CD14-positive monocyte (primary cell): ENCODE measurements at regions not wholly inside any gene's neighbourhood (a gene's known extent, or its start where the extent isn't known, plus 50 kb on each side); places are given as distances from the start of the nearest gene placed in this dataset.
A peak's percentile ranks its signal among the peaks of the same experiment; 100 is the strongest.

Experiments used
- DNase-seq, 3 donors: peaks; one replicate each; pipeline ENCODE4 v3.0.0-alpha.2; 2011 to 2022
- H2AFZ ChIP-seq: 2 replicates; pipeline ENCODE4 v1.6.0; 2012; ENCODE audit warnings: mild to moderate bottlenecking, low read depth, low read length, inconsistent platforms; ENCODE audit not compliant: insufficient read depth, poor library complexity, severe bottlenecking
- H3K27ac ChIP-seq, 2 donors: 1 replicate in 1 of 2; 2 replicates in 1 of 2; pipeline ENCODE4 v1.5.1; 2012 to 2013; ENCODE audit warnings: low read length in 2 of 2, control low read depth in 1 of 2, inconsistent platforms in 1 of 2, low read depth in 1 of 2, mild to moderate bottlenecking in 1 of 2
- H3K27me3 ChIP-seq, 2 donors: one replicate each; pipeline versions ENCODE4 v1.6.0 to v1.6.1; 2011 to 2013; ENCODE audit warnings: low read length in 2 of 2; ENCODE audit not compliant: control insufficient read depth in 2 of 2, insufficient read depth in 2 of 2
- H3K36me3 ChIP-seq, 2 donors: replicated peaks in 1 of 2; 1 replicate in 1 of 2; 2 replicates in 1 of 2; pipeline versions ENCODE4 v1.5.1 to v1.6.1; 2012 to 2013; ENCODE audit warnings: low read length in 2 of 2, control low read depth in 1 of 2, inconsistent platforms in 1 of 2, mild to moderate bottlenecking in 1 of 2; ENCODE audit not compliant: insufficient read depth in 2 of 2, control insufficient read depth in 1 of 2
- H3K4me1 ChIP-seq, 2 donors: 1 replicate in 1 of 2; 2 replicates in 1 of 2; pipeline versions ENCODE4 v1.5.1 to v1.6.1; 2012 to 2013; ENCODE audit warnings: low read length in 2 of 2, control low read depth in 1 of 2, inconsistent platforms in 1 of 2, mild to moderate bottlenecking in 1 of 2, moderate library complexity in 1 of 2; ENCODE audit not compliant: insufficient read depth in 2 of 2, control insufficient read depth in 1 of 2
- H3K4me2 ChIP-seq: replicated peaks from 2 replicates; pipeline ENCODE3; 2012; ENCODE audit warnings: low read length, moderate library complexity, mild to moderate bottlenecking; ENCODE audit not compliant: poor library complexity, severe bottlenecking; ENCODE audit errors: extremely low read depth
- H3K4me3 ChIP-seq, 3 experiments: fragments of 200-600 bp in 1 of 3; sonication (generic) in 1 of 3; replicated peaks in 1 of 3; 1 replicate in 2 of 3; 2 replicates in 1 of 3; pipeline ENCODE4 v1.5.1; 2011 to 2013; ENCODE audit warnings: low read length in 3 of 3, mild to moderate bottlenecking in 3 of 3, control low read depth in 2 of 3, low read depth in 2 of 3, inconsistent platforms in 1 of 3, moderate library complexity in 1 of 3
- H3K79me2 ChIP-seq: 2 replicates; pipeline ENCODE4 v1.6.0; 2012; ENCODE audit warnings: mild to moderate bottlenecking, control low read depth, inconsistent platforms, low read length, moderate library complexity; ENCODE audit not compliant: insufficient read depth
- H3K9ac ChIP-seq: 2 replicates; pipeline ENCODE4 v1.6.0; 2017; ENCODE audit warnings: low read length, mild to moderate bottlenecking; ENCODE audit not compliant: insufficient read depth, poor library complexity, severe bottlenecking
- H3K9me3 ChIP-seq, 2 donors: replicated peaks in 1 of 2; 1 replicate in 1 of 2; 2 replicates in 1 of 2; pipeline versions ENCODE4 v1.5.1 to v1.6.1; 2012 to 2013; ENCODE audit warnings: low read length in 2 of 2, control low read depth in 1 of 2; ENCODE audit not compliant: control insufficient read depth in 1 of 2, insufficient read depth in 1 of 2
- H4K20me1 ChIP-seq: 2 replicates; pipeline ENCODE4 v1.6.0; 2012; ENCODE audit warnings: mild to moderate bottlenecking, low read length, control low read depth, moderate library complexity; ENCODE audit not compliant: insufficient read depth
- H3K27ac Mint-ChIP-seq, 7 donors: one replicate each; pipeline ENCODE4 v1.8.0; 2020; ENCODE audit warnings: mild to moderate bottlenecking in 7 of 7, mixed read lengths in 7 of 7, moderate library complexity in 6 of 7, inconsistent platforms in 2 of 7
- H3K27me3 Mint-ChIP-seq, 3 donors: one replicate each; pipeline ENCODE4 v1.8.0; 2021 to 2022; ENCODE audit warnings: low read depth in 3 of 3, mild to moderate bottlenecking in 3 of 3, mixed read lengths in 3 of 3, moderate library complexity in 3 of 3, inconsistent platforms in 1 of 3
- H3K36me3 Mint-ChIP-seq, 2 donors: one replicate each; pipeline ENCODE4 v1.8.0; 2020; ENCODE audit warnings: mixed read lengths in 2 of 2, inconsistent platforms in 1 of 2, mild to moderate bottlenecking in 1 of 2
- H3K4me1 Mint-ChIP-seq: one replicate; pipeline ENCODE4 v1.8.0; 2020; ENCODE audit warnings: mild to moderate bottlenecking, mixed read lengths
- H3K4me3 Mint-ChIP-seq, 2 donors: one replicate each; pipeline ENCODE4 v1.8.0; 2020; ENCODE audit warnings: mild to moderate bottlenecking in 2 of 2, mixed read lengths in 2 of 2, moderate library complexity in 1 of 2
- H3K9me3 Mint-ChIP-seq, 7 donors: one replicate each; pipeline ENCODE4 v1.8.0; 2020 to 2022; ENCODE audit warnings: mixed read lengths in 7 of 7, mild to moderate bottlenecking in 6 of 7, moderate library complexity in 6 of 7, inconsistent platforms in 2 of 7
- CTCF ChIP-seq: fragments of 200-600 bp; IDR thresholded peaks from one replicate; pipeline ENCODE4 v1.8.0; 2022; ENCODE audit warnings: antibody characterized with exemption, mild to moderate bottlenecking
- WGBS: methylation state at CpG from one replicate; pipeline ENCODE4 v1.1.5; 2013; ENCODE audit warnings: missing lambda C conversion rate; ENCODE audit not compliant: insufficient coverage; 5-methylcytosine and 5-hydroxymethylcytosine counted together
- intact Hi-C, 2 donors: fragments of 100-400 bp; cut with micrococcal nuclease; formaldehyde crosslinking; loops; one replicate each; pipeline versions ENCODE4 v1.15.0 to v1.15.1; 2023

GRCh38 chr14:99064262-99064954 is 207.6 kb downstream of the BCL11B start:
- no peak overlapping the region for H3K4me3 Mint-ChIP-seq
- DNase-seq, result no peak
- Histone ChIP-seq H4K20me1 (peaks cover 23% of the 10 kb centered on the region), H3K79me2 (peaks cover 27% of the 10 kb centered on the region), H3K4me1 (no peaks in the 10 kb centered on the region), H3K27me3 (no peaks in the 10 kb centered on the region), H3K4me2 (no peak overlapping the region), H3K4me3 (no peak overlapping the region), H3K36me3 (peaks cover 6 to 20% of the 10 kb centered on the region in 2 donors), H3K27ac (no peak overlapping the region), H2AFZ (no peak overlapping the region), H3K9ac (no peak overlapping the region), H3K9me3 (no peaks in the 10 kb centered on the region)
- peaks cover 0 to 16% (median 5%) of the 10 kb centered on the region in 7 donors for H3K9me3 Mint-ChIP-seq
- peaks cover 46 to 49% of the 10 kb centered on the region in 2 donors for H3K36me3 Mint-ChIP-seq
- intact Hi-C loops, result no loop called here
- peak overlapping the region in 2 of 7 donors; percentile 3 to 63 for H3K27ac Mint-ChIP-seq
- H3K27me3 Mint-ChIP-seq, result peaks cover 0 to 7% (median 6%) of the 10 kb centered on the region in 3 donors
- 90% methylated on average over 7 of the region's 9 CpGs for WGBS
- peaks cover 9% of the 10 kb centered on the region for H3K4me1 Mint-ChIP-seq
- TF ChIP-seq CTCF, result no peak

GRCh38 chr14:99065551-99065950 is 206.4 kb downstream of the BCL11B start:
- Histone ChIP-seq H4K20me1 (peaks cover 23% of the 10 kb centered on the region), H3K4me2 (no peak overlapping the region), H3K9ac (no peak overlapping the region), H3K79me2 (peaks cover 39% of the 10 kb centered on the region), H3K27me3 (no peaks in the 10 kb centered on the region), H3K36me3 (peaks cover 6 to 17% of the 10 kb centered on the region in 2 donors), H3K4me3 (no peak overlapping the region), H2AFZ (no peak overlapping the region), H3K27ac (no peak overlapping the region), H3K4me1 (no peaks in the 10 kb centered on the region), H3K9me3 (no peaks in the 10 kb centered on the region)
- DNase-seq, result no peak
- peaks cover 42 to 44% of the 10 kb centered on the region in 2 donors for H3K36me3 Mint-ChIP-seq
- intact Hi-C loops, result no loop called here
- peaks cover 16% of the 10 kb centered on the region for H3K4me1 Mint-ChIP-seq
- 82% methylated on average over 2 of the region's 3 CpGs for WGBS
- H3K4me3 Mint-ChIP-seq, result no peak overlapping the region
- peaks cover 2 to 23% (median 9%) of the 10 kb centered on the region in 7 donors for H3K9me3 Mint-ChIP-seq
- peaks cover 0 to 7% (median 6%) of the 10 kb centered on the region in 3 donors for H3K27me3 Mint-ChIP-seq
- no peak for TF ChIP-seq CTCF
- peak overlapping the region in 2 of 7 donors; percentile 15 to 79 for H3K27ac Mint-ChIP-seq
